GM23338 (cell line): ENCODE measurements at regions not wholly inside any gene's neighbourhood (a gene's known extent, or its start where the extent isn't known, plus 50 kb on each side); places are given as distances from the start of the nearest gene placed in this dataset.

Experiments used
- ATAC-seq: fragments of 200-7000 bp; cut with Tn5 transposase; 3 replicates; pipeline ENCODE4 v1.9.1; 2020
- DNase-seq: peaks from one replicate; pipeline ENCODE4 v3.0.0-alpha.2; 2015; ENCODE audit warnings: low spot score
- H2AFZ ChIP-seq: fragments of 200-600 bp; sonication (generic); 2 replicates; pipeline ENCODE4 v1.8.0; 2016; ENCODE audit warnings: antibody characterized with exemption, mild to moderate bottlenecking, moderate library complexity
- H3F3A ChIP-seq: fragments of 200-600 bp; sonication (generic); replicated peaks from 2 replicates; pipeline ENCODE4 v1.8.0; 2017; ENCODE audit warnings: antibody characterized with exemption, mixed run types, low read depth
- H3K27ac ChIP-seq: fragments of 200-600 bp; sonication (generic); 2 replicates; pipeline ENCODE4 v1.6.1; 2016; ENCODE audit warnings: low read depth
- H3K27me3 ChIP-seq: fragments of 200-600 bp; sonication (generic); 2 replicates; pipeline ENCODE4 v1.8.0; 2016; ENCODE audit warnings: mild to moderate bottlenecking, mixed run types, moderate library complexity; ENCODE audit not compliant: insufficient read depth
- H3K36me3 ChIP-seq: fragments of 200-600 bp; sonication (generic); 2 replicates; pipeline ENCODE4 v1.8.0; 2016; ENCODE audit warnings: mild to moderate bottlenecking; ENCODE audit not compliant: insufficient read depth
- H3K4me1 ChIP-seq: fragments of 200-600 bp; sonication (generic); 2 replicates; pipeline ENCODE4 v1.8.0; 2016; ENCODE audit warnings: mild to moderate bottlenecking, moderate library complexity; ENCODE audit not compliant: insufficient read depth
- H3K4me2 ChIP-seq: fragments of 200-600 bp; sonication (generic); 2 replicates; pipeline ENCODE4 v1.7.1; 2017; ENCODE audit warnings: mixed run types
- H3K4me3 ChIP-seq: fragments of 200-600 bp; sonication (generic); 2 replicates; pipeline ENCODE4 v1.6.1; 2016; ENCODE audit warnings: mixed run types
- H3K79me2 ChIP-seq: fragments of 200-600 bp; sonication (generic); replicated peaks from 2 replicates; pipeline ENCODE4 v1.8.0; 2017; ENCODE audit warnings: mild to moderate bottlenecking; ENCODE audit not compliant: insufficient read depth
- H3K9me2 ChIP-seq: fragments of 200-600 bp; sonication (generic); 2 replicates; pipeline ENCODE4 v1.8.0; 2017; ENCODE audit not compliant: insufficient read depth
- H4K20me1 ChIP-seq: fragments of 200-600 bp; sonication (generic); replicated peaks from 2 replicates; pipeline ENCODE4 v1.8.0; 2017; ENCODE audit warnings: mild to moderate bottlenecking; ENCODE audit not compliant: insufficient read depth
- H3K27ac Mint-ChIP-seq: 2 replicates; pipeline ENCODE4 v1.8.0; 2020; ENCODE audit warnings: inconsistent platforms, mild to moderate bottlenecking, moderate library complexity, mixed read lengths
- H3K27me3 Mint-ChIP-seq: 3 replicates; pipeline ENCODE4 v1.8.0; 2022; ENCODE audit warnings: low read depth, mild to moderate bottlenecking, moderate library complexity, mixed read lengths, inconsistent platforms; ENCODE audit not compliant: insufficient read depth, poor library complexity
- H3K36me3 Mint-ChIP-seq: 3 replicates; pipeline ENCODE4 v1.8.0; 2021; ENCODE audit warnings: low read depth, mild to moderate bottlenecking, inconsistent platforms, moderate library complexity, mixed read lengths
- H3K4me1 Mint-ChIP-seq: 3 replicates; pipeline ENCODE4 v1.8.0; 2020; ENCODE audit warnings: mild to moderate bottlenecking, inconsistent platforms, mixed read lengths
- H3K4me3 Mint-ChIP-seq: 3 replicates; pipeline ENCODE4 v1.8.0; 2021; ENCODE audit warnings: moderate library complexity, mild to moderate bottlenecking, inconsistent platforms, mixed read lengths
- H3K9me3 Mint-ChIP-seq: 3 replicates; pipeline ENCODE4 v1.8.0; 2020; ENCODE audit warnings: moderate library complexity, mild to moderate bottlenecking, inconsistent platforms, mixed read lengths
- CREB1 ChIP-seq: fragments of 250-450 bp; sonication (Bioruptor Pico); IDR thresholded peaks from 2 replicates; pipeline ENCODE4 v1.5.0; 2020; ENCODE audit warnings: low read depth, mild to moderate bottlenecking, moderate library complexity
- EZH2 ChIP-seq: fragments of 200-600 bp; sonication (generic); IDR thresholded peaks from one replicate; pipeline ENCODE4 v1.8.0; 2017; ENCODE audit warnings: antibody characterized with exemption, mild to moderate bottlenecking, low read depth; ENCODE audit not compliant: unreplicated experiment
- JUNB ChIP-seq: IDR thresholded peaks from one replicate; pipeline ENCODE4 v1.6.1; 2016; ENCODE audit warnings: antibody characterized with exemption; ENCODE audit not compliant: unreplicated experiment
- NANOG ChIP-seq: IDR thresholded peaks from 2 replicates; pipeline ENCODE4 v1.6.1; 2016; ENCODE audit warnings: antibody characterized with exemption, borderline replicate concordance
- POLR2AphosphoS5 ChIP-seq: IDR thresholded peaks from 2 replicates; pipeline ENCODE4 v1.6.1; 2016; ENCODE audit warnings: antibody characterized with exemption, low read depth
- STAT1 ChIP-seq: IDR thresholded peaks from one replicate; pipeline ENCODE4 v1.6.1; 2016; ENCODE audit warnings: antibody characterized with exemption; ENCODE audit not compliant: unreplicated experiment
- ZNF331 ChIP-seq: fragments of 250-450 bp; sonication (Bioruptor Pico); IDR thresholded peaks from 2 replicates; pipeline ENCODE4 v1.5.0; 2020; ENCODE audit warnings: low read depth, mild to moderate bottlenecking, moderate library complexity
- TF ChIP-seq, protein P1 (sequence below), 2 experiments: fragments of 200-600 bp in 1 of 2; sonication (generic) in 1 of 2; conservative IDR thresholded peaks; 2 replicates each; pipeline versions ENCODE4 v1.5.1 to v1.6.1; 2016 to 2017; ENCODE audit warnings: antibody characterized with exemption in 2 of 2, low read depth in 2 of 2, mild to moderate bottlenecking in 2 of 2, moderate library complexity in 1 of 2
- TF ChIP-seq, protein P2 (sequence below): IDR thresholded peaks from 2 replicates; pipeline ENCODE4 v1.6.1; 2016; ENCODE audit warnings: antibody characterized with exemption
- TF ChIP-seq, protein P3 (sequence below): IDR thresholded peaks from one replicate; pipeline ENCODE4 v1.6.1; 2018; ENCODE audit warnings: antibody characterized with exemption; ENCODE audit not compliant: unreplicated experiment

DNA sequence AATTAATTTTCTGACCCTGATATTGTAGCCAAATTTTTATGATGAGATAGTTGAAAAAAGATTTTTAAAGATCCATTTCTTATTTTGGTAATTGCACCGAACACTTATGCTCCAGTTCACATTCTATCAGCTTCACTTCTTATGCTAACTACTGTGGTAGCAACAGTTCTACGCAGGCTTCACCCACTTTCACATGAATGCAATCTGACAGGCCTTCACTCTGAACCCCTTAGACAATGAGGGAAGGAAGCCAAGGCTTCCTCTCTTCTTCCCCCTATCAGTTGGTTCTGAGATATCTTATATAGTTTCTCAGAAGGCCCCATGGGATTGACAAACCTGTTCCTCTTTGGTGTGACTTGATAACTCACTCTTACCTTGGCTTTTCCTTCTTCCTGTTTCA is 185.8 kb downstream of the CETN3 start (continued):
- TF ChIP-seq, protein P1, sequence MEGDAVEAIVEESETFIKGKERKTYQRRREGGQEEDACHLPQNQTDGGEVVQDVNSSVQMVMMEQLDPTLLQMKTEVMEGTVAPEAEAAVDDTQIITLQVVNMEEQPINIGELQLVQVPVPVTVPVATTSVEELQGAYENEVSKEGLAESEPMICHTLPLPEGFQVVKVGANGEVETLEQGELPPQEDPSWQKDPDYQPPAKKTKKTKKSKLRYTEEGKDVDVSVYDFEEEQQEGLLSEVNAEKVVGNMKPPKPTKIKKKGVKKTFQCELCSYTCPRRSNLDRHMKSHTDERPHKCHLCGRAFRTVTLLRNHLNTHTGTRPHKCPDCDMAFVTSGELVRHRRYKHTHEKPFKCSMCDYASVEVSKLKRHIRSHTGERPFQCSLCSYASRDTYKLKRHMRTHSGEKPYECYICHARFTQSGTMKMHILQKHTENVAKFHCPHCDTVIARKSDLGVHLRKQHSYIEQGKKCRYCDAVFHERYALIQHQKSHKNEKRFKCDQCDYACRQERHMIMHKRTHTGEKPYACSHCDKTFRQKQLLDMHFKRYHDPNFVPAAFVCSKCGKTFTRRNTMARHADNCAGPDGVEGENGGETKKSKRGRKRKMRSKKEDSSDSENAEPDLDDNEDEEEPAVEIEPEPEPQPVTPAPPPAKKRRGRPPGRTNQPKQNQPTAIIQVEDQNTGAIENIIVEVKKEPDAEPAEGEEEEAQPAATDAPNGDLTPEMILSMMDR (conservative IDR thresholded peaks at IDR 0.05; ENCODE audit: low read depth in 2 of 2), result no peak
- TF ChIP-seq EZH2, result no peak
- TF ChIP-seq ZNF331 (CRISPR knock-in tag), result no peak
- TF ChIP-seq, protein P2, sequence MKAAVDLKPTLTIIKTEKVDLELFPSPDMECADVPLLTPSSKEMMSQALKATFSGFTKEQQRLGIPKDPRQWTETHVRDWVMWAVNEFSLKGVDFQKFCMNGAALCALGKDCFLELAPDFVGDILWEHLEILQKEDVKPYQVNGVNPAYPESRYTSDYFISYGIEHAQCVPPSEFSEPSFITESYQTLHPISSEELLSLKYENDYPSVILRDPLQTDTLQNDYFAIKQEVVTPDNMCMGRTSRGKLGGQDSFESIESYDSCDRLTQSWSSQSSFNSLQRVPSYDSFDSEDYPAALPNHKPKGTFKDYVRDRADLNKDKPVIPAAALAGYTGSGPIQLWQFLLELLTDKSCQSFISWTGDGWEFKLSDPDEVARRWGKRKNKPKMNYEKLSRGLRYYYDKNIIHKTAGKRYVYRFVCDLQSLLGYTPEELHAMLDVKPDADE, result no peak
- no peak for TF ChIP-seq STAT1
- TF ChIP-seq, protein P3, sequence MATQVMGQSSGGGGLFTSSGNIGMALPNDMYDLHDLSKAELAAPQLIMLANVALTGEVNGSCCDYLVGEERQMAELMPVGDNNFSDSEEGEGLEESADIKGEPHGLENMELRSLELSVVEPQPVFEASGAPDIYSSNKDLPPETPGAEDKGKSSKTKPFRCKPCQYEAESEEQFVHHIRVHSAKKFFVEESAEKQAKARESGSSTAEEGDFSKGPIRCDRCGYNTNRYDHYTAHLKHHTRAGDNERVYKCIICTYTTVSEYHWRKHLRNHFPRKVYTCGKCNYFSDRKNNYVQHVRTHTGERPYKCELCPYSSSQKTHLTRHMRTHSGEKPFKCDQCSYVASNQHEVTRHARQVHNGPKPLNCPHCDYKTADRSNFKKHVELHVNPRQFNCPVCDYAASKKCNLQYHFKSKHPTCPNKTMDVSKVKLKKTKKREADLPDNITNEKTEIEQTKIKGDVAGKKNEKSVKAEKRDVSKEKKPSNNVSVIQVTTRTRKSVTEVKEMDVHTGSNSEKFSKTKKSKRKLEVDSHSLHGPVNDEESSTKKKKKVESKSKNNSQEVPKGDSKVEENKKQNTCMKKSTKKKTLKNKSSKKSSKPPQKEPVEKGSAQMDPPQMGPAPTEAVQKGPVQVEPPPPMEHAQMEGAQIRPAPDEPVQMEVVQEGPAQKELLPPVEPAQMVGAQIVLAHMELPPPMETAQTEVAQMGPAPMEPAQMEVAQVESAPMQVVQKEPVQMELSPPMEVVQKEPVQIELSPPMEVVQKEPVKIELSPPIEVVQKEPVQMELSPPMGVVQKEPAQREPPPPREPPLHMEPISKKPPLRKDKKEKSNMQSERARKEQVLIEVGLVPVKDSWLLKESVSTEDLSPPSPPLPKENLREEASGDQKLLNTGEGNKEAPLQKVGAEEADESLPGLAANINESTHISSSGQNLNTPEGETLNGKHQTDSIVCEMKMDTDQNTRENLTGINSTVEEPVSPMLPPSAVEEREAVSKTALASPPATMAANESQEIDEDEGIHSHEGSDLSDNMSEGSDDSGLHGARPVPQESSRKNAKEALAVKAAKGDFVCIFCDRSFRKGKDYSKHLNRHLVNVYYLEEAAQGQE, result no peak
- no peak for TF ChIP-seq CREB1 (CRISPR knock-in tag)
- no peak for TF ChIP-seq NANOG
- TF ChIP-seq POLR2AphosphoS5, result no peak
- no peak for TF ChIP-seq JUNB

DNA sequence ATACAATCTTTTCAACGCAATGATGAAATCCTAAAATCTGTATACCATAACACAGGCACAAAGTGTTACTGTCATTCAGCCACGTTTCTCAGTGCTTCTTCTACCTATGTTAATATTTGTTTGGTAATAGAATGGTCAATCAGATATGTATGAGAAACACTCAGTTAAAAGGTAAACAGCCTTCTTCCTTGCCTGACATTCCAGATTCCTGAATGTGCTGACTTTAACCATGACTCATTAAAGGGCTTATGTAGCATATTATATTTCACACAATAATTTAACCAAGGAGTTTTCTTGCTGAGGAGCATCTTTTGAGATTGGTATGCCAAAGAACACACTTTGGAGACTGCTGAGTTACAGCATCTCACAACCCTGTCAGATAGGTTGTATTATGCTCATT is 187.6 kb downstream of the CETN3 start:
- DNase-seq (no peak), ATAC-seq (no peak)
- no peaks in the 10 kb centered on the region for H3K27me3 Mint-ChIP-seq
- no peaks in the 10 kb centered on the region for H3K36me3 Mint-ChIP-seq
- no peak for TF ChIP-seq POLR2AphosphoS5
- H3K4me1 ChIP-seq, result no peaks in the 10 kb centered on the region
- H2AFZ ChIP-seq, result no peak overlapping the region
- H3K36me3 ChIP-seq, result no peaks in the 10 kb centered on the region
- no peaks in the 10 kb centered on the region for H3K79me2 ChIP-seq
- no peak overlapping the region for H3K27ac Mint-ChIP-seq
- H3K4me2 ChIP-seq, result no peak overlapping the region
- H3K9me3 Mint-ChIP-seq, result no peaks in the 10 kb centered on the region
- no peaks in the 10 kb centered on the region for H3K27me3 ChIP-seq
- H3K4me3 ChIP-seq, result no peak overlapping the region
- no peaks in the 10 kb centered on the region for H3F3A ChIP-seq
- H4K20me1 ChIP-seq, result no peaks in the 10 kb centered on the region
- no peak overlapping the region for H3K4me3 Mint-ChIP-seq
- no peak overlapping the region for H3K27ac ChIP-seq
- peaks cover 3% of the 10 kb centered on the region; the same call in 1 of the 3 replicates for H3K4me1 Mint-ChIP-seq
- H3K9me2 ChIP-seq, result no peaks in the 10 kb centered on the region
